ENCODE measurements at regions not wholly inside any gene's neighbourhood (a gene's known extent, or its start where the extent isn't known, plus 50 kb on each side); places are given as distances from the start of the nearest gene placed in this dataset.

DNA sequence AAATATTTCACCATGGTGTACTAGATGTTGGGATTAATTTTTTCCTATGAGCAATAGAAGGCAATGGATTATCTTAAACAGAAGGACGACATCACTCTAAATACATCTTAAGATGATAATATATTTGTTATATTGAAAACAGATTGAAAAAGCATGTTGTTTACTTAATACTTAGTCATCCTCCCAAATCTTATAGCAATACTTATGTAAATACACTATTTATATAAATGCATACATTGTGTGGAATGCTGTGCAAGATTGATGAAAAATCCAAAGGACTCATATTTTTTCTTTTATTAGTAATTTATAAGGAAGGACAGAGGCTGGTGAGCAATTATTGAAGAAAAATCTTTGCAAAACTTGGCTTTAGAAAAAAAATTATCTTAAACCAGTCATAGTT, 593.5 kb downstream of the MMUT start:
- H3K4me1 ChIP-seq (ENCODE audit: insufficient read depth, low read length): peaks cover 31% of the 10 kb centered on the region
- peak; percentile 51 for DNase-seq
- ChIA-PET CTCF (interaction anchor here (1.0 kb wide), 1 partner anchor 43 kb away, joined by 3 read pairs; no protein-coding TSS in a partner anchor), POLR2A (ENCODE audit: unreplicated experiment) (no interaction called here)
- no peak overlapping the region; the same call in 1 of the 2 replicates for H3K9ac ChIP-seq (ENCODE audit: low read length)
- ATAC-seq: peak; percentile 72
- no peak overlapping the region for H3K4me3 ChIP-seq (ENCODE audit: low read length)
- H3K27me3 ChIP-seq (ENCODE audit: low read length): no peaks in the 10 kb centered on the region
- no peaks in the 10 kb centered on the region for H3K9me3 ChIP-seq (ENCODE audit: low read length)
- peaks cover 3% of the 10 kb centered on the region for H3F3A ChIP-seq (ENCODE audit: low read length, unreplicated experiment)
- H2AFZ ChIP-seq (ENCODE audit: low read length): no peak overlapping the region
- H3K79me2 ChIP-seq (ENCODE audit: low read length): no peaks in the 10 kb centered on the region
- no peaks in the 10 kb centered on the region for H3K9me2 ChIP-seq (replicated peaks; ENCODE audit: low read length)
- no peaks in the 10 kb centered on the region for H4K20me1 ChIP-seq (ENCODE audit: low read length)
- no peaks in the 10 kb centered on the region for H3K36me3 ChIP-seq (ENCODE audit: low read depth, low read length)
- no TSS peak for BruUV-seq (replicated peaks)
- no peak for TF ChIP-seq EZH2 (IDR thresholded peaks at IDR 0.05; ENCODE audit: low read length, unreplicated experiment)
- TF ChIP-seq, protein P1, sequence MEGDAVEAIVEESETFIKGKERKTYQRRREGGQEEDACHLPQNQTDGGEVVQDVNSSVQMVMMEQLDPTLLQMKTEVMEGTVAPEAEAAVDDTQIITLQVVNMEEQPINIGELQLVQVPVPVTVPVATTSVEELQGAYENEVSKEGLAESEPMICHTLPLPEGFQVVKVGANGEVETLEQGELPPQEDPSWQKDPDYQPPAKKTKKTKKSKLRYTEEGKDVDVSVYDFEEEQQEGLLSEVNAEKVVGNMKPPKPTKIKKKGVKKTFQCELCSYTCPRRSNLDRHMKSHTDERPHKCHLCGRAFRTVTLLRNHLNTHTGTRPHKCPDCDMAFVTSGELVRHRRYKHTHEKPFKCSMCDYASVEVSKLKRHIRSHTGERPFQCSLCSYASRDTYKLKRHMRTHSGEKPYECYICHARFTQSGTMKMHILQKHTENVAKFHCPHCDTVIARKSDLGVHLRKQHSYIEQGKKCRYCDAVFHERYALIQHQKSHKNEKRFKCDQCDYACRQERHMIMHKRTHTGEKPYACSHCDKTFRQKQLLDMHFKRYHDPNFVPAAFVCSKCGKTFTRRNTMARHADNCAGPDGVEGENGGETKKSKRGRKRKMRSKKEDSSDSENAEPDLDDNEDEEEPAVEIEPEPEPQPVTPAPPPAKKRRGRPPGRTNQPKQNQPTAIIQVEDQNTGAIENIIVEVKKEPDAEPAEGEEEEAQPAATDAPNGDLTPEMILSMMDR (conservative IDR thresholded peaks at IDR 0.05; ENCODE audit: low read depth, low read length): no peak
- TF ChIP-seq EZH2phosphoT487 (IDR thresholded peaks at IDR 0.05; ENCODE audit: borderline replicate concordance, low read length): no peak
- intact Hi-C loops (cut with micrococcal nuclease): no loop called here
- peak overlapping the region; percentile 26 for H3K4me2 ChIP-seq (ENCODE audit: low read length)
- H3K27ac ChIP-seq (ENCODE audit: low read length): peak overlapping the region; percentile 73

DNA sequence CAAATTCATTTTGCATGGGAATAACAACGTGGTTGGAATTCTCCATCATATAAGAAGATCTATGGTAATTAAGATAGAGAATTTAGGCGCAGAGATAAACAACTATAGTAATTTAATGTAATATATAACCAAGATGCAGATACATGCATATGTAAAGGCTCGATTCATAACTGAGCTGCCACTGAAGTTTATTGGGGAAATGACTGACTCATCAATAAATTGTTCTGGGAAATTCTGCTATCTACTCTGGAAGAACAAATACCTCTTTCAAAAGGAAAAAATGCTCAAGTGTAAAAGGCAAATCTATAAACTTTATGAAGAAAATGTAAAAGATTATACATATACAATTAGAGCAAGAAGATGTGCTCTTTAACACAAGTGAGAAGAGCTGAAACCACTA, 596.4 kb downstream of the MMUT start:
- intact Hi-C loops (cut with micrococcal nuclease): no loop called here
- CTCF ChIA-PET: no interaction called here
- Histone ChIP-seq H3K9me3 (ENCODE audit: low read length) (0 out of 2 replicates have a peak, but pooled peaks cover 8% of the 10 kb centered on the region), H3K36me3 (ENCODE audit: low read depth, low read length) (no peaks in the 10 kb centered on the region), H3K27me3 (ENCODE audit: low read length) (no peaks in the 10 kb centered on the region), H4K20me1 (ENCODE audit: low read length) (no peaks in the 10 kb centered on the region), H3K4me3 (ENCODE audit: low read length) (no peak overlapping the region), H3K4me1 (ENCODE audit: insufficient read depth, low read length) (peaks cover 31% of the 10 kb centered on the region), H3K9ac (ENCODE audit: low read length) (peak overlapping the region; percentile 23; the same call in 1 of the 2 replicates), H3K27ac (ENCODE audit: low read length) (peak overlapping the region; percentile 47), H2AFZ (ENCODE audit: low read length) (no peak overlapping the region), H3K9me2 (replicated peaks; ENCODE audit: low read length) (no peaks in the 10 kb centered on the region), H3K4me2 (ENCODE audit: low read length) (peak overlapping the region; percentile 12; the same call in 1 of the 2 replicates), H3F3A (ENCODE audit: low read length, unreplicated experiment) (peaks cover 3% of the 10 kb centered on the region), H3K79me2 (ENCODE audit: low read length) (no peaks in the 10 kb centered on the region)
- TF ChIP-seq EZH2 (IDR thresholded peaks at IDR 0.05; ENCODE audit: low read length, unreplicated experiment) (no peak), EZH2phosphoT487 (IDR thresholded peaks at IDR 0.05; ENCODE audit: borderline replicate concordance, low read length) (no peak)
- TF ChIP-seq, protein P1 (conservative IDR thresholded peaks at IDR 0.05; ENCODE audit: low read depth, low read length): no peak
- DNase-seq (peak; percentile 61), ATAC-seq (peak; percentile 59)
- POLR2A ChIA-PET (ENCODE audit: unreplicated experiment): no interaction called here
- BruUV-seq (replicated peaks): no TSS peak

DNA sequence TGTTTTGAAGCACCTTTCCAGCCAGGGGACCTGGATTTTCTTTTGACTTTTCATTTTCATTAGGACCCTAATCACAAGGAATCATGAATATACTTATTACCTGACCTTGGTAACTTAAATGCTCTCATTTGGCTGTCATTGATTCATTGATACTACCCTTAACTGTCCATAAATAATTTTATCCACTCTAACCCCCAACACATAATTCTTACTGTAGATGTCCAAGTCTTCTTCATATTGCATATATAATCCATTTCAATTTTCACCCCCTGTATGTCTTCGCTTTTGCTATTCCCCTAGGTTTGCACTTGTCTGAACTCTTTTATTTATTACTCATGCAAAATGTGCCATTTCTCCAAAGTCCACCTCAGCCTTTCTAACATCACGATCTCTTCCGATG, 602.9 kb downstream of the MMUT start:
- Histone ChIP-seq H3K79me2 (ENCODE audit: low read length) (no peaks in the 10 kb centered on the region), H3K9ac (ENCODE audit: low read length) (no peak overlapping the region), H3K4me1 (ENCODE audit: insufficient read depth, low read length) (no peaks in the 10 kb centered on the region), H4K20me1 (ENCODE audit: low read length) (no peaks in the 10 kb centered on the region), H3K9me3 (ENCODE audit: low read length) (0 out of 2 replicates have a peak, but pooled peaks cover 8% of the 10 kb centered on the region), H3K36me3 (ENCODE audit: low read depth, low read length) (no peaks in the 10 kb centered on the region), H3K27ac (ENCODE audit: low read length) (no peak overlapping the region), H3K27me3 (ENCODE audit: low read length) (no peaks in the 10 kb centered on the region), H3F3A (ENCODE audit: low read length, unreplicated experiment) (no peaks in the 10 kb centered on the region), H3K4me3 (ENCODE audit: low read length) (no peak overlapping the region), H2AFZ (ENCODE audit: low read length) (no peak overlapping the region), H3K4me2 (ENCODE audit: low read length) (no peak overlapping the region), H3K9me2 (replicated peaks; ENCODE audit: low read length) (no peaks in the 10 kb centered on the region)
- DNase-seq: no peak
- TF ChIP-seq EZH2phosphoT487 (IDR thresholded peaks at IDR 0.05; ENCODE audit: borderline replicate concordance, low read length) (no peak), EZH2 (IDR thresholded peaks at IDR 0.05; ENCODE audit: low read length, unreplicated experiment) (no peak)
- BruUV-seq (replicated peaks): no TSS peak
- CTCF ChIA-PET: no interaction called here
- intact Hi-C loops (cut with micrococcal nuclease): no loop called here
- ATAC-seq: no peak
- POLR2A ChIA-PET (ENCODE audit: unreplicated experiment): no interaction called here

All from PC-3 (cell line).